MCF 10A (cell line): ENCODE measurements at regions not wholly inside any gene's neighbourhood (a gene's known extent, or its start where the extent isn't known, plus 50 kb on each side); places are given as distances from the start of the nearest gene placed in this dataset. TPM values are rescaled to one million over a fixed set of nuclear protein-coding genes. Genes with fewer than 3 reads are reported as not detected.

ENCODE experiments used
- BruUV-seq: library from RNA; stranded (reverse); fragments of 400-500 nt; replicated peaks from 2 replicates; lab custom pipeline; 2021; lab: Mats Ljungman, UMichigan
- CTCF ChIA-PET: fragments of 300-600 bp; sonication (Branson Sonifier 250); formaldehyde crosslinking; extraction: SDS; loops from one replicate; lab custom pipeline; 2021; ENCODE audit warnings: antibody characterized with exemption, inconsistent platforms; lab: Yijun Ruan, JAX
- POLR2A ChIA-PET: fragments of 300-600, 350-650 bp; sonication (Branson Sonifier 250); formaldehyde crosslinking; extraction: SDS; loops from one replicate; lab custom pipeline; 2020; ENCODE audit warnings: antibody characterized with exemption, inconsistent platforms; lab: Yijun Ruan, JAX
- DNase-seq: peaks from one replicate; pipeline ENCODE4 v3.0.0-alpha.2; 2018; ENCODE audit not compliant: unreplicated experiment
- H3K27ac Mint-ChIP-seq: one replicate; pipeline ENCODE4 v1.8.0; 2022; ENCODE audit warnings: mild to moderate bottlenecking, low read depth, mixed read lengths; ENCODE audit not compliant: unreplicated experiment
- H3K27me3 Mint-ChIP-seq: one replicate; pipeline ENCODE4 v1.8.0; 2022; ENCODE audit warnings: mixed read lengths; ENCODE audit not compliant: insufficient read depth, unreplicated experiment
- H3K36me3 Mint-ChIP-seq: one replicate; pipeline ENCODE4 v1.8.0; 2022; ENCODE audit warnings: mild to moderate bottlenecking, moderate library complexity, mixed read lengths; ENCODE audit not compliant: insufficient read depth, unreplicated experiment
- H3K4me1 Mint-ChIP-seq: one replicate; pipeline ENCODE4 v1.8.0; 2022; ENCODE audit warnings: mixed read lengths; ENCODE audit not compliant: insufficient read depth, unreplicated experiment
- H3K4me3 Mint-ChIP-seq: one replicate; pipeline ENCODE4 v1.8.0; 2022; ENCODE audit warnings: mild to moderate bottlenecking, moderate library complexity, mixed read lengths; ENCODE audit not compliant: unreplicated experiment
- H3K9me3 Mint-ChIP-seq: one replicate; pipeline ENCODE4 v1.8.0; 2022; ENCODE audit warnings: mixed read lengths; ENCODE audit not compliant: unreplicated experiment
- intact Hi-C: fragments of 100-400 bp; cut with micrococcal nuclease; formaldehyde crosslinking; loops from 2 replicates; pipeline ENCODE4 v1.14.1; 2022
- microRNA-seq: library from miRNA; unstranded; fragments of <30 nt; microRNA quantifications from one replicate; pipeline ENCODE4 v1.2.0, GENCODE V29; 2022
- TF ChIP-seq, protein P1 (sequence below): fragments of 200-600 bp; IDR thresholded peaks from one replicate; pipeline ENCODE4 v1.8.0; 2022; ENCODE audit warnings: antibody characterized with exemption, mild to moderate bottlenecking; ENCODE audit not compliant: unreplicated experiment

DNA sequence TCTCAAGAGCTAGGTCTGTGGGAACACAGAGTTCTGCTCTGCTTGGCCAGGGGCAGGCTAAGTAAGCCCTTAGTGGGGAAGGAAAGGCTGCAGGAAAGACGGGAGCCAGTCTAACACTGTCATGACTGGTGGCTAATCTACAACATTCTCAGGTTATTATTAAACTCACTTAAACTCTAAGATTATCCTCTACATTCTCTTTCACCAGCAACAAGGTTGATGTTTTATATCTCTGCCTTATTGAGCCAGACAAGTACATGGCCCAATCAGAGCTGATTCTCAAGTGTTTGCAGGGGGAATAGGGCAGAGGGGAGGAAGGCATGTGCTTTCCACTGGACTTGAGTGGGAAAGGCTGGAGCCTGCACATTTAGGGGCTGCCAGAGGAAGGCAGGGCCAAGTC, 50.9 kb upstream of the FAM241A start:
- POLR2A ChIA-PET = interaction anchor here (0.6 kb wide), 2 partner anchors 18 to 144 kb away, joined by 3 read pairs; no protein-coding TSS in a partner anchor
- no peak overlapping the region for H3K27ac Mint-ChIP-seq
- TF ChIP-seq, protein P1, sequence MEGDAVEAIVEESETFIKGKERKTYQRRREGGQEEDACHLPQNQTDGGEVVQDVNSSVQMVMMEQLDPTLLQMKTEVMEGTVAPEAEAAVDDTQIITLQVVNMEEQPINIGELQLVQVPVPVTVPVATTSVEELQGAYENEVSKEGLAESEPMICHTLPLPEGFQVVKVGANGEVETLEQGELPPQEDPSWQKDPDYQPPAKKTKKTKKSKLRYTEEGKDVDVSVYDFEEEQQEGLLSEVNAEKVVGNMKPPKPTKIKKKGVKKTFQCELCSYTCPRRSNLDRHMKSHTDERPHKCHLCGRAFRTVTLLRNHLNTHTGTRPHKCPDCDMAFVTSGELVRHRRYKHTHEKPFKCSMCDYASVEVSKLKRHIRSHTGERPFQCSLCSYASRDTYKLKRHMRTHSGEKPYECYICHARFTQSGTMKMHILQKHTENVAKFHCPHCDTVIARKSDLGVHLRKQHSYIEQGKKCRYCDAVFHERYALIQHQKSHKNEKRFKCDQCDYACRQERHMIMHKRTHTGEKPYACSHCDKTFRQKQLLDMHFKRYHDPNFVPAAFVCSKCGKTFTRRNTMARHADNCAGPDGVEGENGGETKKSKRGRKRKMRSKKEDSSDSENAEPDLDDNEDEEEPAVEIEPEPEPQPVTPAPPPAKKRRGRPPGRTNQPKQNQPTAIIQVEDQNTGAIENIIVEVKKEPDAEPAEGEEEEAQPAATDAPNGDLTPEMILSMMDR = no peak
- H3K27me3 Mint-ChIP-seq = no peaks in the 10 kb centered on the region
- no peaks in the 10 kb centered on the region for H3K36me3 Mint-ChIP-seq
- H3K4me3 Mint-ChIP-seq = no peak overlapping the region
- CTCF ChIA-PET = interaction anchor here (0.7 to 2.6 kb wide), 3 partner anchors 95 to 228 kb away, joined by 3 to 12 read pairs (median 4); no protein-coding TSS in a partner anchor
- intact Hi-C loops = no loop called here
- no peaks in the 10 kb centered on the region for H3K9me3 Mint-ChIP-seq
- BruUV-seq = no TSS peak
- DNase-seq = no peak
- peaks cover 1% of the 10 kb centered on the region for H3K4me1 Mint-ChIP-seq

Small RNAs in the stretch of these regions (microRNA-seq; reads per million reads assigned to microRNA genes)
- not detected for gene MIR297
